ENCODE measurements at regions not wholly inside any gene's neighbourhood (a gene's known extent, or its start where the extent isn't known, plus 50 kb on each side); places are given as distances from the start of the nearest gene placed in this dataset.
A peak's percentile ranks its signal among the peaks of the same experiment; 100 is the strongest.

GRCh38 chr1:201751872-201752271 is 77.1 kb upstream of the IPO9 start:
- H3K27ac ChIP-seq: no peak overlapping the region
- peaks cover 6 to 21% of the 10 kb centered on the region in 2 donors for H3K4me1 ChIP-seq
- no peaks in the 10 kb centered on the region for H3K27me3 ChIP-seq
- no peaks in the 10 kb centered on the region for H3K36me3 ChIP-seq
- H3K9me3 ChIP-seq: no peaks in the 10 kb centered on the region
- ATAC-seq (no peak), DNase-seq (no peak)
- TF ChIP-seq, protein P1, sequence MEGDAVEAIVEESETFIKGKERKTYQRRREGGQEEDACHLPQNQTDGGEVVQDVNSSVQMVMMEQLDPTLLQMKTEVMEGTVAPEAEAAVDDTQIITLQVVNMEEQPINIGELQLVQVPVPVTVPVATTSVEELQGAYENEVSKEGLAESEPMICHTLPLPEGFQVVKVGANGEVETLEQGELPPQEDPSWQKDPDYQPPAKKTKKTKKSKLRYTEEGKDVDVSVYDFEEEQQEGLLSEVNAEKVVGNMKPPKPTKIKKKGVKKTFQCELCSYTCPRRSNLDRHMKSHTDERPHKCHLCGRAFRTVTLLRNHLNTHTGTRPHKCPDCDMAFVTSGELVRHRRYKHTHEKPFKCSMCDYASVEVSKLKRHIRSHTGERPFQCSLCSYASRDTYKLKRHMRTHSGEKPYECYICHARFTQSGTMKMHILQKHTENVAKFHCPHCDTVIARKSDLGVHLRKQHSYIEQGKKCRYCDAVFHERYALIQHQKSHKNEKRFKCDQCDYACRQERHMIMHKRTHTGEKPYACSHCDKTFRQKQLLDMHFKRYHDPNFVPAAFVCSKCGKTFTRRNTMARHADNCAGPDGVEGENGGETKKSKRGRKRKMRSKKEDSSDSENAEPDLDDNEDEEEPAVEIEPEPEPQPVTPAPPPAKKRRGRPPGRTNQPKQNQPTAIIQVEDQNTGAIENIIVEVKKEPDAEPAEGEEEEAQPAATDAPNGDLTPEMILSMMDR (IDR thresholded peaks at IDR 0.05): no peak
- no peak overlapping the region for H3K4me3 ChIP-seq
- intact Hi-C loops (cut with DNase I): no loop called here

DNA sequence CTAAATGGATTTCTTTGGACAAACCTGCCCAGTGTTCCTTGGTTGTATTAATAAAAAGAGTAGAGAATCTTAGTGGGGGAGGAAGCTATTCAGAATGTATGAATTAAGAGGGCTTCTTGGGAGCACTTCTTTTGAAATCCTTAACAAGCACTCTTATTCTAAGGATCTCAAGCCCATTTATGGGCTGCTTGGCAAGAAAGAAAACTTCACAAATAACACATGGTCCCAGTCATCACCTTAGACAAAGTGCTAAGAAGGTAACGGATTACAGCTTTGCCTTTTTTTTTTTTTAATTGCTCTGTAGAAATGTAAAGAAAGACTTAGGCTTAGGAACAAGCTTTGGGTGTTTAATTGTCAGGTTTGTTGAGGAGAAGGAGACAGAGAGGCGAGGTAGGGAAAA is 76.6 kb upstream of the IPO9 start:
- Histone ChIP-seq H3K27me3 (no peaks in the 10 kb centered on the region), H3K4me3 (no peak overlapping the region), H3K9me3 (no peaks in the 10 kb centered on the region), H3K4me1 (peaks cover 6 to 21% of the 10 kb centered on the region in 2 donors), H3K27ac (no peak overlapping the region), H3K36me3 (no peaks in the 10 kb centered on the region)
- TF ChIP-seq, protein P1 (IDR thresholded peaks at IDR 0.05): no peak
- intact Hi-C loops (cut with DNase I): no loop called here
- DNase-seq (no peak), ATAC-seq (peak; percentile 83)

- H3K4me1 ChIP-seq: peaks cover 6 to 15% of the 10 kb centered on the region in 2 donors
- H3K27me3 ChIP-seq: no peaks in the 10 kb centered on the region
- no peak overlapping the region for H3K27ac ChIP-seq
- H3K36me3 ChIP-seq: no peaks in the 10 kb centered on the region
- TF ChIP-seq, protein P1 (IDR thresholded peaks at IDR 0.05): no peak
- no peak overlapping the region for H3K4me3 ChIP-seq
- no peaks in the 10 kb centered on the region for H3K9me3 ChIP-seq
- intact Hi-C loops (cut with DNase I): no loop called here
- no peak for DNase-seq
- peak; percentile 60 for ATAC-seq
Measured at GRCh38 chr1:201753492-201753891, 75.5 kb upstream of the IPO9 start.

- TF ChIP-seq, protein P1 (IDR thresholded peaks at IDR 0.05): no peak
- intact Hi-C loops (cut with DNase I): no loop called here
- DNase-seq (no peak), ATAC-seq (no peak)
- Histone ChIP-seq H3K4me3 (no peak overlapping the region), H3K36me3 (no peaks in the 10 kb centered on the region), H3K27ac (no peak overlapping the region), H3K9me3 (no peaks in the 10 kb centered on the region), H3K4me1 (peaks cover 6 to 10% of the 10 kb centered on the region in 2 donors), H3K27me3 (no peaks in the 10 kb centered on the region)
Measured at GRCh38 chr1:201754353-201754752, 74.6 kb upstream of the IPO9 start.

DNA sequence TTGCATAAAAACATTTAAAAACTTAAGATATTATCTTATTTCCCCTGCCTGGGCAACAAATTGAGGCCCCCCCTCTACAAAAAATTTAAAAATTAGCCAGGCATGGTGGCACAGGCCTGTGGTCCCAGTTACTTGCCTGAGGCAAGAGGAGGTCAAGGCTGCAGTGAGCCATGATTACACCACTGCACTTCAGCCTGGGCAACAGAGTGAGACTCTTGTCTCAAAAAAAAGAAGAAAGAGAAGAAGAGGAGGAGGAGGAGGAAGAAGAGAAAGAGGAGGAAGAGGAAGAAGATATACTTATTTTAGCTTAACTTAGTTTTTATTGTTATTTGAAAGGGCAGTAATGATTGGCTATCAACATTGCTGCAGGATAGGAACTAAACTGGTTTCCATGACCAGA is 73.8 kb upstream of the IPO9 start:
- no peaks in the 10 kb centered on the region for H3K36me3 ChIP-seq
- no peak overlapping the region for H3K27ac ChIP-seq
- no peak overlapping the region for H3K4me3 ChIP-seq
- ATAC-seq (no peak), DNase-seq (no peak)
- H3K27me3 ChIP-seq: no peaks in the 10 kb centered on the region
- intact Hi-C loops (cut with DNase I): no loop called here
- no peaks in the 10 kb centered on the region for H3K9me3 ChIP-seq
- TF ChIP-seq, protein P1 (IDR thresholded peaks at IDR 0.05): no peak
- peaks cover 6 to 10% of the 10 kb centered on the region in 2 donors for H3K4me1 ChIP-seq

Measured in left lung (tissue), 4 donors.